Endothelial cell of umbilical vein (primary cell): ENCODE measurements at regions not wholly inside any gene's neighbourhood (a gene's known extent, or its start where the extent isn't known, plus 50 kb on each side); places are given as distances from the start of the nearest gene placed in this dataset.

Source experiments
- BruUV-seq: library from RNA; stranded (reverse); fragments of 400-500 nt; replicated peaks from 2 replicates; lab custom pipeline; 2021; lab: Mats Ljungman, UMichigan
- CTCF ChIA-PET: fragments of 300-600, 350-600 bp; sonication (Branson Sonifier 250); formaldehyde crosslinking; loops from one replicate; lab custom pipeline; 2021; ENCODE audit warnings: antibody characterized with exemption, inconsistent platforms; lab: Charles Lee
- POLR2A ChIA-PET: fragments of 300-600, 350-600 bp; sonication (Branson Sonifier 250); formaldehyde crosslinking; loops from one replicate; lab custom pipeline; 2021; ENCODE audit warnings: antibody characterized with exemption, inconsistent platforms; lab: Charles Lee
- DNase-seq: peaks from one replicate; pipeline ENCODE4 v3.0.0-alpha.2; 2011; ENCODE audit warnings: low read depth, low spot score
- FAIRE-seq: peaks from 2 replicates; lab custom pipeline; 2011; peaks lifted over from hg19 to GRCh38; lab: Jason Lieb, UNC
- H2AFZ ChIP-seq: 2 replicates; pipeline ENCODE4 v1.6.0; 2012; ENCODE audit warnings: low read depth, low read length, control low read depth, inconsistent platforms
- H3K27ac ChIP-seq: 2 replicates; pipeline ENCODE4 v1.5.1; 2011; ENCODE audit warnings: low read depth, mild to moderate bottlenecking, control low read depth, low read length, moderate library complexity; ENCODE audit not compliant: insufficient read depth
- H3K27me3 ChIP-seq, 2 experiments: 2 replicates each; pipeline versions ENCODE4 v1.6.0 to v1.6.1; 2011; ENCODE audit warnings: low read length in 2 of 2, mixed read lengths in 1 of 2; ENCODE audit not compliant: control insufficient read depth in 2 of 2, insufficient read depth in 2 of 2
- H3K36me3 ChIP-seq, 2 experiments: 2 replicates in 1 of 2; 3 replicates in 1 of 2; pipeline ENCODE4 v1.5.1; 2011; ENCODE audit warnings: low read length in 2 of 2, mild to moderate bottlenecking in 1 of 2, moderate library complexity in 1 of 2; ENCODE audit not compliant: control insufficient read depth in 2 of 2, insufficient read depth in 2 of 2; ENCODE audit errors: extremely low read depth in 1 of 2
- H3K4me1 ChIP-seq: 3 replicates; pipeline ENCODE4 v1.5.1; 2011; ENCODE audit warnings: mild to moderate bottlenecking, low read length; ENCODE audit not compliant: control insufficient read depth, insufficient read depth; ENCODE audit errors: extremely low read depth
- H3K4me2 ChIP-seq: 2 replicates; pipeline ENCODE4 v1.6.1; 2011; ENCODE audit warnings: low read length, control low read depth, mixed read lengths; ENCODE audit not compliant: insufficient read depth
- H3K4me3 ChIP-seq, 3 experiments: fragments of 200-600 bp in 1 of 3; sonication (generic), shearing (Covaris generic) in 1 of 3; replicated peaks in 1 of 3; 2 replicates each; pipeline ENCODE4 v1.5.1; 2011 to 2016; ENCODE audit warnings: control low read depth in 3 of 3, low read length in 3 of 3, mild to moderate bottlenecking in 2 of 3, inconsistent platforms in 1 of 3, low read depth in 1 of 3, moderate library complexity in 1 of 3; ENCODE audit not compliant: insufficient read depth in 1 of 3
- H3K79me2 ChIP-seq: 2 replicates; pipeline ENCODE4 v1.6.0; 2012; ENCODE audit warnings: low read length, inconsistent platforms; ENCODE audit not compliant: control insufficient read depth, insufficient read depth
- H3K9ac ChIP-seq: replicated peaks from 2 replicates; pipeline ENCODE3; 2011; ENCODE audit warnings: low read length, control low read depth; ENCODE audit not compliant: insufficient read depth; ENCODE audit errors: extremely low read depth
- H3K9me1 ChIP-seq: replicated peaks from 3 replicates; pipeline ENCODE4 v1.6.0; 2011; ENCODE audit warnings: mild to moderate bottlenecking, low read length; ENCODE audit not compliant: control insufficient read depth, insufficient read depth; ENCODE audit errors: extremely low read depth
- H3K9me3 ChIP-seq: replicated peaks from 2 replicates; pipeline ENCODE4 v1.5.1; 2012; ENCODE audit warnings: low read length, inconsistent platforms; ENCODE audit not compliant: control insufficient read depth, insufficient read depth
- H4K20me1 ChIP-seq: replicated peaks from 2 replicates; pipeline ENCODE3; 2011; ENCODE audit warnings: mild to moderate bottlenecking, low read length; ENCODE audit not compliant: control insufficient read depth, insufficient read depth; ENCODE audit errors: extremely low read depth
- EZH2 ChIP-seq: IDR thresholded peaks from 2 replicates; pipeline ENCODE4 v1.6.1; 2012; ENCODE audit warnings: borderline replicate concordance, low read depth, mild to moderate bottlenecking, moderate library complexity, low read length, inconsistent platforms; ENCODE audit not compliant: severe bottlenecking
- FOS ChIP-seq: IDR thresholded peaks from 2 replicates; pipeline ENCODE4 v1.6.1; 2011; ENCODE audit warnings: mild to moderate bottlenecking, low read length, moderate library complexity, borderline replicate concordance; ENCODE audit not compliant: insufficient read depth
- GATA2 ChIP-seq: IDR thresholded peaks from 2 replicates; pipeline ENCODE4 v1.7.0; 2011; ENCODE audit warnings: low read depth, mild to moderate bottlenecking, moderate library complexity, mixed read lengths, low read length; ENCODE audit not compliant: insufficient read length, insufficient read depth
- JUN ChIP-seq: IDR thresholded peaks from 2 replicates; pipeline ENCODE4 v1.6.1; 2011; ENCODE audit warnings: borderline replicate concordance, low read depth; ENCODE audit not compliant: insufficient read length, insufficient read depth
- MAX ChIP-seq: IDR thresholded peaks from 2 replicates; pipeline ENCODE4 v1.6.1; 2011; ENCODE audit not compliant: insufficient read depth, insufficient read length
- MYC ChIP-seq: IDR thresholded peaks from one replicate; pipeline ENCODE4 v1.6.1; 2011; ENCODE audit warnings: mild to moderate bottlenecking, low read depth, low read length
- POLR2AphosphoS5 ChIP-seq: IDR thresholded peaks from 2 replicates; pipeline ENCODE4 v1.6.1; 2012; ENCODE audit warnings: low read depth, mild to moderate bottlenecking, control low read depth, low read length, moderate library complexity; ENCODE audit not compliant: insufficient read depth
- dilution Hi-C: fragments of 300-500 bp; cut with MboI; formaldehyde crosslinking; loops from one replicate; pipeline ENCODE4 v1.15.0; 2019; ENCODE audit warnings: low sequenced_read_pairs; ENCODE audit not compliant: extremely low pct_ligation_motif_present
- intact Hi-C: fragments of 100-400 bp; cut with micrococcal nuclease; formaldehyde crosslinking; loops from one replicate; pipeline ENCODE4 v1.10.0; 2022

- Histone ChIP-seq H3K4me2 (peak overlapping the region; percentile 18), H3K79me2 (no peaks in the 10 kb centered on the region), H3K36me3 (no peaks in the 10 kb centered on the region), H2AFZ (no peak overlapping the region), H3K27ac (no peak overlapping the region), H3K4me1 (peaks cover 9% of the 10 kb centered on the region), H3K9ac (no peak overlapping the region), H3K27me3 (no peaks in the 10 kb centered on the region), H3K4me3 (no peak overlapping the region), H3K9me3 (no peaks in the 10 kb centered on the region), H4K20me1 (no peaks in the 10 kb centered on the region), H3K9me1 (no peaks in the 10 kb centered on the region)
- dilution Hi-C loops, result no loop called here
- ChIA-PET CTCF (interaction anchor here (0.6 to 1.9 kb wide), 11 partner anchors 12 to 835 kb away, joined by 3 to 8 read pairs (median 3); partner anchors contain the start of gene BTG1), POLR2A (interaction anchor here (0.7 to 2.3 kb wide), 4 partner anchors 15 to 714 kb away, joined by 3 to 12 read pairs (median 6); partner anchors contain the start of gene BTG1)
- intact Hi-C loops, result loop anchor here (1.0 to 5.0 kb wide), 4 partner anchors 8 to 356 kb away; no protein-coding TSS in a partner anchor
- peak; percentile 94 for DNase-seq
- BruUV-seq, result no TSS peak
- no peak for TF ChIP-seq MYC
- no peak for TF ChIP-seq POLR2AphosphoS5
- no peak for TF ChIP-seq JUN
- no peak for TF ChIP-seq GATA2
- peak; percentile 79 for FAIRE-seq
Measured at GRCh38 chr12:92216092-92216491, 70.4 kb upstream of the BTG1 start.

DNA sequence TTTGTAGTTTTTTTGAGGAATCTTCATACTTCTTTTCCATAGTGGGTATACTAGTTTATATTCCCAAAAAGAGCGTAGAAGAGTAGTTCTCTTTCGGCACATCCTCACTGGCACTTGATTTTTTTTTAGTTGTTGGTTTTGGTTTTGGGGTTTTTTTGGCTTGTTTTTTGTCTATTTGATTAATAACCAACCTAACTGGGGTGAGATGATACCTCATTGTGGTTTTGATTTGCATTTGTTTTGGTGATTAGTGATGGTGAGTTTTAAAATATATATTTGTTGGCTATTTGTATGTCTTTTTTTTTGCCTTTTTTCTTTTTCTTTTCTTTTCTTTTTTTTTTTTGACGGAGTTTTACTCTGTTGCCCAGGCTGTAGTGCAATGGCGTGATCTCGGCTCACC, 69.7 kb upstream of the BTG1 start:
- H3K9me1 ChIP-seq, result no peaks in the 10 kb centered on the region
- no peak overlapping the region for H2AFZ ChIP-seq
- no peaks in the 10 kb centered on the region for H3K27me3 ChIP-seq
- no peak overlapping the region for H3K4me2 ChIP-seq
- BruUV-seq, result no TSS peak
- H3K79me2 ChIP-seq, result no peaks in the 10 kb centered on the region
- no peaks in the 10 kb centered on the region for H3K9me3 ChIP-seq
- peaks cover 9% of the 10 kb centered on the region for H3K4me1 ChIP-seq
- H3K27ac ChIP-seq, result no peak overlapping the region
- H3K36me3 ChIP-seq, result no peaks in the 10 kb centered on the region
- ChIA-PET POLR2A (interaction anchor here (0.7 to 2.3 kb wide), 2 partner anchors 70 to 714 kb away, joined by 5 to 12 read pairs; partner anchors contain the start of gene BTG1), CTCF (interaction anchor here (0.7 to 1.8 kb wide), 7 partner anchors 17 to 330 kb away, joined by 3 to 8 read pairs (median 5); no protein-coding TSS in a partner anchor)
- no peak for FAIRE-seq
- no peak overlapping the region for H3K4me3 ChIP-seq
- TF ChIP-seq POLR2AphosphoS5 (no peak), JUN (no peak), FOS (no peak), MYC (no peak), MAX (no peak), EZH2 (no peak), GATA2 (no peak)
- no peak for DNase-seq
- H3K9ac ChIP-seq, result no peak overlapping the region
- H4K20me1 ChIP-seq, result no peaks in the 10 kb centered on the region
- intact Hi-C loops (loop anchor here (5.0 kb wide), 1 partner anchor 357 kb away; no protein-coding TSS in a partner anchor), dilution Hi-C loops (no loop called here)
